ENCODE measurements at regions not wholly inside any gene's neighbourhood (a gene's known extent, or its start where the extent isn't known, plus 50 kb on each side); places are given as distances from the start of the nearest gene placed in this dataset.

DNA sequence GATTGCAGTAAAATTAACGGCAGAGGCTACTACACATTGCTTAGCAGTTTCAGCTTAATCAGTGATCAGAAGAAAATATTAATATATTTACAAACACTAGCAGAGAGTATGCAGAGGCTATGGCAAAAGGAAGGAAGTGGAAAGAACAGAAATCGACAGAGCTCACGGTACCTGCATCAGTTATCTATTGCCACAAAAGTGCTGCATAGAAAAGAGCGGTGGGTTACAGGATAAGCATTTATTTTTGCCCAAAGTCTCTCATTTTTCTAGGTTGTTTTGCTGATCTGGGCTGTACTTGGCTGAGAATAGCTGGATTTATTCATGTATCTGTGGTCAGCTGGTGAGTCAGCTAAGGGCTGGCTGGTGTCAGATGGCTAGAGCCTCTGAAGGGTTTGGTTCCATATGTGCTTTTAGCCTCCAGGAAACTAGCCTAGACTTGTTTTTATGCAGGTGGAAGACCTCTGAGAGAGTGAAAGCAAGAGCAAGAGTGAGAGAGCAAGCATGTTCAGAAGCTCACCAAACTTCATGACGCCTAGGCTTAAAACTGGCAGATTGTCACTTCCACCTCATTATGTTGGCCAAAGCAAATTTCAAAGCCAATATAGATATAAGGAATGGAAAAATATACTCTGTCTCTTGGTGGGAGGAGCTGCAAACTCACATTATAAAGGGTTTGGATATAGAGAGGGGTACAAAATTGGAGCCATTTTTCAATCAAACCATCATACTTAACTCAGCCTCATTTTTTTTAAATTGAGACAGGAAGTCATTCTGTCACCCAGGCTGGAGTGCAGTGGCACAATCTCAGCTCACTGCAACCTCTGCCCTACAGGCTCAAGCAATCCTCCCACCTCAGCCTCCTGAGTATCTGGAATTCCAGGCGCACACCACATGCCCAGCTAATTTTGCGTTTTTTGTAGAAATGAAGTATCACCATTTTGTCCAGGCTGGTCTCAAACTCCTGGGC is 153.2 kb upstream of the RPL34 start:
- TF ChIP-seq, protein P1, sequence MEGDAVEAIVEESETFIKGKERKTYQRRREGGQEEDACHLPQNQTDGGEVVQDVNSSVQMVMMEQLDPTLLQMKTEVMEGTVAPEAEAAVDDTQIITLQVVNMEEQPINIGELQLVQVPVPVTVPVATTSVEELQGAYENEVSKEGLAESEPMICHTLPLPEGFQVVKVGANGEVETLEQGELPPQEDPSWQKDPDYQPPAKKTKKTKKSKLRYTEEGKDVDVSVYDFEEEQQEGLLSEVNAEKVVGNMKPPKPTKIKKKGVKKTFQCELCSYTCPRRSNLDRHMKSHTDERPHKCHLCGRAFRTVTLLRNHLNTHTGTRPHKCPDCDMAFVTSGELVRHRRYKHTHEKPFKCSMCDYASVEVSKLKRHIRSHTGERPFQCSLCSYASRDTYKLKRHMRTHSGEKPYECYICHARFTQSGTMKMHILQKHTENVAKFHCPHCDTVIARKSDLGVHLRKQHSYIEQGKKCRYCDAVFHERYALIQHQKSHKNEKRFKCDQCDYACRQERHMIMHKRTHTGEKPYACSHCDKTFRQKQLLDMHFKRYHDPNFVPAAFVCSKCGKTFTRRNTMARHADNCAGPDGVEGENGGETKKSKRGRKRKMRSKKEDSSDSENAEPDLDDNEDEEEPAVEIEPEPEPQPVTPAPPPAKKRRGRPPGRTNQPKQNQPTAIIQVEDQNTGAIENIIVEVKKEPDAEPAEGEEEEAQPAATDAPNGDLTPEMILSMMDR (IDR thresholded peaks at IDR 0.05) = no peak
- TF ChIP-seq, protein P2, sequence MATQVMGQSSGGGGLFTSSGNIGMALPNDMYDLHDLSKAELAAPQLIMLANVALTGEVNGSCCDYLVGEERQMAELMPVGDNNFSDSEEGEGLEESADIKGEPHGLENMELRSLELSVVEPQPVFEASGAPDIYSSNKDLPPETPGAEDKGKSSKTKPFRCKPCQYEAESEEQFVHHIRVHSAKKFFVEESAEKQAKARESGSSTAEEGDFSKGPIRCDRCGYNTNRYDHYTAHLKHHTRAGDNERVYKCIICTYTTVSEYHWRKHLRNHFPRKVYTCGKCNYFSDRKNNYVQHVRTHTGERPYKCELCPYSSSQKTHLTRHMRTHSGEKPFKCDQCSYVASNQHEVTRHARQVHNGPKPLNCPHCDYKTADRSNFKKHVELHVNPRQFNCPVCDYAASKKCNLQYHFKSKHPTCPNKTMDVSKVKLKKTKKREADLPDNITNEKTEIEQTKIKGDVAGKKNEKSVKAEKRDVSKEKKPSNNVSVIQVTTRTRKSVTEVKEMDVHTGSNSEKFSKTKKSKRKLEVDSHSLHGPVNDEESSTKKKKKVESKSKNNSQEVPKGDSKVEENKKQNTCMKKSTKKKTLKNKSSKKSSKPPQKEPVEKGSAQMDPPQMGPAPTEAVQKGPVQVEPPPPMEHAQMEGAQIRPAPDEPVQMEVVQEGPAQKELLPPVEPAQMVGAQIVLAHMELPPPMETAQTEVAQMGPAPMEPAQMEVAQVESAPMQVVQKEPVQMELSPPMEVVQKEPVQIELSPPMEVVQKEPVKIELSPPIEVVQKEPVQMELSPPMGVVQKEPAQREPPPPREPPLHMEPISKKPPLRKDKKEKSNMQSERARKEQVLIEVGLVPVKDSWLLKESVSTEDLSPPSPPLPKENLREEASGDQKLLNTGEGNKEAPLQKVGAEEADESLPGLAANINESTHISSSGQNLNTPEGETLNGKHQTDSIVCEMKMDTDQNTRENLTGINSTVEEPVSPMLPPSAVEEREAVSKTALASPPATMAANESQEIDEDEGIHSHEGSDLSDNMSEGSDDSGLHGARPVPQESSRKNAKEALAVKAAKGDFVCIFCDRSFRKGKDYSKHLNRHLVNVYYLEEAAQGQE (IDR thresholded peaks at IDR 0.05; ENCODE audit: low read depth, low read length) = no peak
- TF ChIP-seq GABPA (IDR thresholded peaks at IDR 0.05; ENCODE audit: low read depth) (no peak), MXI1 (IDR thresholded peaks at IDR 0.05; ENCODE audit: low read depth, low read length) (no peak), TCF12 (IDR thresholded peaks at IDR 0.05) (peak; percentile 62), YY1 (IDR thresholded peaks at IDR 0.05; ENCODE audit: low read depth) (no peak), RXRA (IDR thresholded peaks at IDR 0.05; ENCODE audit: borderline replicate concordance, low read depth) (no peak), RCOR1 (IDR thresholded peaks at IDR 0.05; ENCODE audit: low read length) (no peak), NRF1 (IDR thresholded peaks at IDR 0.05; ENCODE audit: low read depth, low read length) (no peak)
